NCI-H1105 (cell line): ENCODE measurements at regions not wholly inside any gene's neighbourhood (a gene's known extent, or its start where the extent isn't known, plus 50 kb on each side); places are given as distances from the start of the nearest gene placed in this dataset.

ENCODE experiments used
- DNase-seq: peaks from one replicate; lab custom pipeline; 2025; lab: John Stamatoyannopoulos, UW

DNA sequence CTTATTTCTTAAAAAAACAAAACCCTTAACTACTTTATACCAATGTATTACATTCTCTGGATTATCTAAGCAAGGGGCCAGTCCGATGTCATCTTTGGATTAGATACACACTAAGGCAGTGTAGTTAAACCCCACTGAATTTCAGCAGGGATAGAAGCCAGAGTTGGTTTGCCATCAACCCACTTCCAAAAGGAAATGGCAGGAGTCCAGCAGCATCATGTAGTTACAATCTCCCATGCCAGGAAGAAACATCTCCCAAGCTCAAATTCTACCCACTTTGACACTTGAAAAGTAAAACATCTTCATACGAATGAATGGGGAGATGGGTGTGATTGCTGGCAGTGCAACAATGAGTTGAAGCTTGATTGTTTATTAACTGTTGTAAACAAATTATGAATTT lies 203.5 kb upstream of the PLXNC1 start:
- no peak for DNase-seq

- DNase-seq: no peak
These were observed 201.7 kb upstream of the PLXNC1 start for GRCh38 chr12:93946542-93947150.

DNA sequence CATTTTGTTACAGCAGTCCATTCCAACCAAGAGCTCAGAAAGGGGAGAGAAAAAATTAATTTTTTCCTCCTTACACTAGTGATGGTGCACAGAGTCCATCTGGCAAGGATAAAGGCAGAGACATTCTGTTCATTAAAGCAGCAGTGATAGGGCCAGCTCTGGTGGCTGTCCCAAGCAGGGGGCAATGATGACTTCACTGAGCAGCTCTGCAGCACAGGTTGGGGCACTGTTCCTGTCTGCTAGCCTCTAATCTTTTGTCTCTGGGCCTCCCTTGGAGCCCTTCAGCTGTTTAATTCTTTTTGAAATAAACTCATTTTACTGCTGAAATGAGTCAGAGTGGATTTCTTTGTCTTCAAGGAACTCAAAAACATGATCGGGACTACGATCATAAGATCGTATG lies 200.9 kb upstream of the PLXNC1 start:
- no peak for DNase-seq

- no peak for DNase-seq
These were observed 198.1 kb upstream of the PLXNC1 start for GRCh38 chr12:93950311-93950710.

DNA sequence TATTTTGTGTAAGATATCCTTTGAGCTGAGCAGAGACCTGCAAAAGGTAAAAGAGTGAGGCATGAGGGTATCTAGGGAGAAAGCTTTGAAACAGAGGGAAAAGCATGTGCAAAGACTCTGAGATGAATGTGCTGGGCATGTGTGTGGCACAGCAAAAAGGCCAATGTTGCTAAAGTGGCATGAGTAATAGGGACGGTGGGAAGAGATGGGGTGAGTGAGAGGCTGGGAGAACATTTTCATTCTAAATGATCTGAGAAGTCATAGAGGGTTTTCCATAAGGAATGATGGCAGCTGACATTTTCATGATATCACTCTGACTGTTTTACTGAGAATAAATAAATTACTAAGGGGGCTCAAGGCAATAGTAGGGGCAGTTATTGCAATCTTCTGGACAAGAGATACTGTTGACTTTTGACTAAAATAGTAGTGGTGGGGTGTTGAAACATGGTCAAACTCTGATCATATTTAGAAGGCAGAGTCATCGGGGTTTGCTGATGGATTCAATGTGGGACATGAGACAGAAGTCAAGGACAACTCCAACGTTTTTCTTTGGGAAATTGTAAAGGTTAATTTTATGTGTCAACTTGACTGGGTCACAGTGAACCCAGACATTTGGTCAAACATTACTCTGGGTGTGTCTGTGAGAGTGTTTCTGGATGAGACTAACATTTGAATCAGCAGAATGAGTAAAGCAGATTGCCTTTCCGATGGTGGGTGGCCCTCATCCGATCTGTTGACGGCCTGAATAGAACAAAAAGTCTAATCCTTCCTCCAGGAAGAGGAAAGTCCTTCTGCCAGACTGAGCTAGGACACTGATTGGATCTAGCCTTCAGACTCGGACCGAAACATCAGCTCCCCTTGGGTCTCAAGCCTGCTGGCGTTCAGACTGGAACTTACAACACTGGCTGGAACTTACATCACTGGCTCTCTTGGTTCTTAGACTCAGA lies 193.9 kb upstream of the PLXNC1 start:
- no peak for DNase-seq

GRCh38 chr12:93956551-93956950 lies 191.8 kb upstream of the PLXNC1 start:
- DNase-seq: no peak

DNA sequence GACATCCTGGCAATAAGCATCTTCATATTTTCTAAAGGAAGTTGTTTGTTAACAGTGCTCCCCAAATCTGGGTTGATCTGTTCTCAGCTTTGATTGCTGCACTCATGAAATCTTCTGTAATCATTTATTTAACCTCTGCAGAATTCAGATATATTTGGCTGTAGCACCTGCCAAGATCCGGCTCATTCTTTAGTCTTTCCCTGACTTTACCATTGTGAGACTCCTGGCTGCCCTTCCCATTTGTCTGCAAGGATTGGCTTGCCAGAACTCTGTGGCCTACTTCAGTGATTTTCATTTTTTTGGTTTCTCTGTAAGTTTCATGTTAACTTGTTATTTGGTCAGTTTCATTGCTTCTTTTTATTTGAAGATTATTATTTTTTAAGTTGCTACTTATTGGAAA lies 191.2 kb upstream of the PLXNC1 start:
- DNase-seq: no peak

GRCh38 chr12:93957870-93958269 lies 190.5 kb upstream of the PLXNC1 start:
- DNase-seq: no peak

DNA sequence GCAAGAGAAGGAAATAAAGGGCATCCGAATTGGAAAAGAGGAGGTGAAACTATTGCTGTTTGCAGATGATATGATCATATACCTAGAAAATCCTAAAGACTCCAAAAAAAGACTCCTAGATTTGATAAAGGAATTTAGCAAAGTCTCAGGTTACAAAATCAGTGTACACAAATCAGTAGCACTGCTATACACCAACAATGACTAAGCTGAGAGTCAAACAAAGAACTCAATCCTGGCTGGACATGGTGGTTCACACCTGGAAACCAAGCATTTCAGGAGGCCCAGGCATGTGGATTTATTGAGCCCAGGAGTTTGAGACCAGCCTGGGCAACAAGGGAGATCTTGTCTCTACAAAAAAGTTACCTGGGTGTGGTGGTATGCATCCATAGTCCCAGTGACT lies 188.7 kb upstream of the PLXNC1 start:
- no peak for DNase-seq

- no peak for DNase-seq
These were observed 187.9 kb upstream of the PLXNC1 start for GRCh38 chr12:93960521-93960920.

- no peak for DNase-seq
These were observed 186.0 kb upstream of the PLXNC1 start for GRCh38 chr12:93962336-93962735.

DNA sequence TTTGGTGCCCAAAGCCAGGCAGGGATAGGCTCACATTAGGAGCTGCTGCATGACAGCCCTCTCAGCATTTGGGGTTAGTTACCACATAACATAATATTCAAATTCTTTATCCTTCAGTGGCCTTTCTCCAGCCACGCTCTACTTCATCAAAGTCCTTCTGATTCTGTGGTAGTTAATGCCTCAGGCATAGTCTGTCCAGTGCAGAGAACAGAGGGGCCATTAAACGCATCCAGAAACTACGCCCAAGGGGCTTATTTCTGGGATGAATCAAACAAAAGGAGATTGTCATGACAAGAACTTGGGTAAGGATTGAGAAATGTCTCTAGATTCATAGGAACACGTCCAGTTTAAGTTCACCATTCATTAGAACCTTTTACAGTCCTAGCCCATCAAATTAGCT lies 183.4 kb upstream of the PLXNC1 start:
- DNase-seq: no peak

- no peak for DNase-seq
These were observed 181.8 kb upstream of the PLXNC1 start for GRCh38 chr12:93966516-93967133.

DNA sequence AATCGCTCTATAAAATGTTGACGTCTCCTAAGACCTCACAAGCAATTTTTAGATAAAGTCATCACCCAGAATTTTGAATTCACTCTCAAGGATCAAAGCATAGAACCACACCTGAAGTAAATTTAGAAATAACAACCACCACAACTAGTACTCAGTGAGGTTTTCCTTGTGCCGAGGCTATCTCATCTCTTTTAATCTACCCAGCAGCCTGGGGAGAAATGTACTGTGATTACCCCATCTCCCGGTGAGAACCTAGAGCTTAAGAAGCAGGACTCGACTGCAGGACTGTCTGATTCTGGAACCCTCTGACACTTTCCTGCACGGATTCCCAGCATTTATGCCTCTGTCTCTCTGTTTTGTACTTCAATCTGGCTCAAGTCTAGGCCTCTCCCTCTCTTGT lies 180.9 kb upstream of the PLXNC1 start:
- no peak for DNase-seq

DNA sequence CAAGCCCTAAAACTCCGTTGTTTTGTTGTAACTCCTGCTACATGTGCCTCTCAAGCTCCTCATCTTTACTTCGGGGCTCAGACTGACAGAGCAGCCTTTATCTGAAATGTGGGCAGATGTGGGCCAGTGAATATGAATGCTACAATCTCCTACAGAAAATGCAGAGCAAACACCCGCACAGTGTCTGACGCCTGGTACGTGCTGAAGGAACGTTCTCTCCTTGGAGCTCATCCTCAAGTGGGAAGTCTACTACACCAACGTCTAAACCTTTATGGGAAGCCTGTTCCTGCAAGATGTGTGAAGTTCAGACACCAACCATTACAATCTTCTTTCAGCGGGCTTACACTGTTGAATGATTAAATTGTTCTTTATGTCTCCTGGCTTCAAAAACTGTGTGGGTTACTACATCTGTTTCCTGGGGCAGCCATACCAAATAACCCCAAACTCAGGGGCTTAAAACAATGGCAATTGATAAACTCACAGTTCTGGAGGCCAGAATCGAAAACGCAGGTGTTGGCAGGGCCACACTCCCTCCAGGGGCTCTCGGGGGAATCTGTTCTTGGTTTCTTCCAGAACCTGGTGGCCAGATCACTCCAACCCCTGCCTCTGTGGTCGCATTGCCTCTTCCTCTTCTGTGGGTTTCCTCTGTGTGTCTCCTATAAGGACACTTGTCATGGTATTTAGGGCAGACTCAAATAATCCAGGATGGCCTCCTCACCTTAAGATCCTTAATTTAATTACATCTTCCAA lies 179.7 kb upstream of the PLXNC1 start:
- DNase-seq: no peak

DNA sequence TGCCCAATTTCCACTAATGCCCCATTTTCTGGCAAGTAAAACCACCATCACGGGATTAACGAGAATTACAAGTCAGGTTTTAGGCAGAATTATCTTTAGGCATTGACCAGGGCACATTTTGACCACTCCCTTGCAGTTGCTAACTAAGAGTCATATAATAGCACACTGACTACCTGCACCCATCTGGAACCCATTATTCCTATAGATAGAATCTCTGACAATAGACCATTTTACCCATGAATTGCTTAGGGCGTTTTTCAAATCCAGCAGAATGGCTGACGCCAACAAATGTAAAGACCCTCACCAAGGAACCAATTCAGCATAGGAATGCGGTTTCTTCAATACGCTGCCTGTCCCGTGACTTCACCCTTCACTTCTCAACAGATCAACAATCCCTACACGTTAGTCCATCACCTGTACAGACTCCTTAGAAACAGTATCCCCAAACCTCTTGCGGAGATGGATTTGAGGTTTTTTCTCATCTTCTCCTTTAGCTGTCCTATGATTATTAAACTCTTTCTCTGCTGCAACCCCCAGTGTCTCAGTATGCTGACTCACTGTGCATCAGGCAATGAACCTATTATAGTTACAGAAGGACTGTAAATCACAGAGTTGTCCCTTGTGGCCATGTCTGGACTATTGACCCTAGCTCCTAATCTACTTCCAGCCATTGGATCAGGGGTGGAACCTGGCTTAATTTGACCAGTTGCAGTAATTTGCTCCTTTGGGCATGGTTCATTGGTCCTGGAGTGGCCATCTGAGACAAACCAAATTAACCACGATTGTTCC lies 177.3 kb upstream of the PLXNC1 start:
- no peak for DNase-seq

DNA sequence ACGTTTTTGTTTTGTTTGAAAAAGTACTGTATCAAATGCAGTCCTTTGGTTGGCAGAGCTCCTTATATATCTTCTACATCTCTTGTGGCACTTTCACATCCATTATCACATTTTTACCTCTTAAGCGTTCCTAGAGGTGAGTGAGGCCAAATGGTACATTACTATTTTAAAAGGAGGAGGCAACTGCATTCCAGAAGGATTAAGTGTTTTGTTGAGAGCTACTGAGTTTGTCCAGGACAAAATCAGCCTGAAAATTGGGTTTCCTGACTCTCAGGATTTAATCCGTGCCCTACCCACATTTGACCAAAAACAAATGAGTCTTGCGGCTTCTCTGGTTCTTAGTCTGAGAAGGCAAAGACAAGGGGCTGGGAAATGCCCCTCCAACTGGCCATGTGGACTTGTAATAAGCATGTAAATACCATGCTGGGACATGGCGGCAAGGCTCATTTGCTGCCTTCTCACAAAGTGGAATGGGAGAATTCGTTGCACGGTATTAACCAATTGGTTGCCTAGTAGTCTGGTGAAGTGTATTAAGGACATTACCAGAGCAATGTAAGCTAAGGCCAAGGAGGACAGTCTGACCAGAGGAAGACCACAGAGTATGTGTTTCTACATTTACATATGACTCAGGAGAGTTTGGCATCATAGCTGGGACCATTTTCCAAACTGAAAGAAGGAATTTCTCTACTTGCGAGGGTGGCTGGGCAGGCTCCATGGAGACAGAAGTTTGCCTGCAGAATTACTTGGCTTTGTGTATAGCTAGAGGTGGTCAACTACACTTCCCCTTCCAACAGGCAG lies 175.8 kb upstream of the PLXNC1 start:
- no peak for DNase-seq

- no peak for DNase-seq
These were observed 174.1 kb upstream of the PLXNC1 start for GRCh38 chr12:93974252-93974651.

- no peak for DNase-seq
These were observed 172.4 kb upstream of the PLXNC1 start for GRCh38 chr12:93976024-93976423.

GRCh38 chr12:93977081-93977480 lies 171.3 kb upstream of the PLXNC1 start:
- DNase-seq: no peak

DNA sequence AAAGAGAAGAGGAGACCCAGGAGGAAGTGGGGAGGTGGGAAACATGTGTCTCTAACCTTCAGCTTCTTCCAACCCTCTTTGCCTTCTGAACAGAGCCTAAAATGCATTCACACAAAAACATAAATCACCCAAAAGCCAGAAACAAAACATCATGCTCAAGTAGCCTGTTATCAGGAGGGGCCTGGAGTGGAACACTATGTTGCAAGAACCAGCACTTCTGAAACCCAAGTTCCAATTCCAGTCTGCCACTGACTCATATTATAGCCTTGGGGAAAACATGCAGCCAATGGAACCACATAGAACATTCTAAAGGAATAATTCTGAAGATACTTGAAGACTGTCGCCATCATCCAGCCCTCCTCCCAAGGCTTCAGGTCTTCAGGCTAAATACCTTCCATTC lies 169.8 kb upstream of the PLXNC1 start:
- no peak for DNase-seq
